Osteocyte (in vitro differentiated cells): ENCODE measurements at regions not wholly inside any gene's neighbourhood (a gene's known extent, or its start where the extent isn't known, plus 50 kb on each side); places are given as distances from the start of the nearest gene placed in this dataset.

Source experiments
- DNase-seq: peaks from one replicate; pipeline ENCODE4 v3.0.0; 2021; ENCODE audit warnings: mixed read lengths; ENCODE audit not compliant: unreplicated experiment; ENCODE audit errors: extremely low spot score
- H3K27ac Mint-ChIP-seq: one replicate; pipeline ENCODE4 v1.8.0; 2021; ENCODE audit warnings: mild to moderate bottlenecking, mixed read lengths; ENCODE audit not compliant: unreplicated experiment
- H3K27me3 Mint-ChIP-seq: one replicate; pipeline ENCODE4 v1.8.0; 2021; ENCODE audit warnings: mixed read lengths; ENCODE audit not compliant: unreplicated experiment
- H3K36me3 Mint-ChIP-seq: one replicate; pipeline ENCODE4 v1.8.0; 2021; ENCODE audit warnings: mixed read lengths; ENCODE audit not compliant: unreplicated experiment
- H3K4me1 Mint-ChIP-seq: one replicate; pipeline ENCODE4 v1.8.0; 2021; ENCODE audit warnings: mixed read lengths; ENCODE audit not compliant: unreplicated experiment
- H3K4me3 Mint-ChIP-seq: one replicate; pipeline ENCODE4 v1.8.0; 2021; ENCODE audit warnings: mild to moderate bottlenecking, moderate library complexity, mixed read lengths; ENCODE audit not compliant: unreplicated experiment
- H3K9me3 Mint-ChIP-seq: one replicate; pipeline ENCODE4 v1.8.0; 2021; ENCODE audit warnings: mixed read lengths; ENCODE audit not compliant: unreplicated experiment
- CTCF ChIP-seq: fragments of 200-600 bp; sonication (generic); IDR thresholded peaks from 2 replicates; pipeline ENCODE4 v1.5.0; 2021; ENCODE audit warnings: antibody characterized with exemption, mild to moderate bottlenecking, moderate library complexity

GRCh38 chr1:112070677-112071076 lies 81.2 kb upstream of the KCND3 start:
- no peak overlapping the region for H3K27ac Mint-ChIP-seq
- no peaks in the 10 kb centered on the region for H3K4me1 Mint-ChIP-seq
- peaks cover 30% of the 10 kb centered on the region for H3K9me3 Mint-ChIP-seq
- H3K4me3 Mint-ChIP-seq, result no peak overlapping the region
- no peak for TF ChIP-seq CTCF
- DNase-seq, result no peak
- H3K36me3 Mint-ChIP-seq, result no peaks in the 10 kb centered on the region
- no peaks in the 10 kb centered on the region for H3K27me3 Mint-ChIP-seq

GRCh38 chr1:112074711-112075110 lies 85.2 kb upstream of the KCND3 start:
- peaks cover 30% of the 10 kb centered on the region for H3K9me3 Mint-ChIP-seq

GRCh38 chr1:112075566-112075965 lies 86.1 kb upstream of the KCND3 start:
- no peak for TF ChIP-seq CTCF
- H3K27ac Mint-ChIP-seq, result no peak overlapping the region
- no peak for DNase-seq
- H3K4me3 Mint-ChIP-seq, result no peak overlapping the region
- no peaks in the 10 kb centered on the region for H3K27me3 Mint-ChIP-seq
- no peaks in the 10 kb centered on the region for H3K36me3 Mint-ChIP-seq
- peaks cover 30% of the 10 kb centered on the region for H3K9me3 Mint-ChIP-seq
- H3K4me1 Mint-ChIP-seq, result no peaks in the 10 kb centered on the region

More at GRCh38 chr1:112074711-112075110, 85.2 kb upstream of the KCND3 start:
- DNase-seq, result no peak
- Mint-ChIP-seq H3K4me1 (no peaks in the 10 kb centered on the region), H3K4me3 (no peak overlapping the region), H3K27ac (no peak overlapping the region), H3K27me3 (no peaks in the 10 kb centered on the region), H3K36me3 (no peaks in the 10 kb centered on the region)
- TF ChIP-seq CTCF, result no peak

GRCh38 chr1:112079446-112079845 lies 90.0 kb upstream of the KCND3 start:
- H3K27me3 Mint-ChIP-seq, result no peaks in the 10 kb centered on the region
- no peaks in the 10 kb centered on the region for H3K4me1 Mint-ChIP-seq
- H3K4me3 Mint-ChIP-seq, result no peak overlapping the region
- DNase-seq, result no peak
- H3K9me3 Mint-ChIP-seq, result peaks cover 4% of the 10 kb centered on the region
- no peaks in the 10 kb centered on the region for H3K36me3 Mint-ChIP-seq
- no peak for TF ChIP-seq CTCF
- no peak overlapping the region for H3K27ac Mint-ChIP-seq

GRCh38 chr1:112083487-112083886 lies 94.0 kb upstream of the KCND3 start:
- H3K4me1 Mint-ChIP-seq, result no peaks in the 10 kb centered on the region
- no peak overlapping the region for H3K27ac Mint-ChIP-seq
- no peak for TF ChIP-seq CTCF
- DNase-seq, result peak; percentile 5
- no peaks in the 10 kb centered on the region for H3K9me3 Mint-ChIP-seq
- no peaks in the 10 kb centered on the region for H3K27me3 Mint-ChIP-seq
- no peak overlapping the region for H3K4me3 Mint-ChIP-seq
- no peaks in the 10 kb centered on the region for H3K36me3 Mint-ChIP-seq
